HepG2 (cell line): ENCODE measurements at regions not wholly inside any gene's neighbourhood (a gene's known extent, or its start where the extent isn't known, plus 50 kb on each side); places are given as distances from the start of the nearest gene placed in this dataset.

Experiments used
- ATAC-seq: fragments of 200-7000 bp; cut with Tn5 transposase; 3 replicates; pipeline ENCODE4 v1.9.1; 2020; ENCODE audit warnings: mild to moderate bottlenecking, moderate library complexity
- BruUV-seq: library from RNA; stranded (reverse); fragments of 400-500 nt; replicated peaks from 2 replicates; lab custom pipeline; 2021; lab: Mats Ljungman, UMichigan
- CTCF ChIA-PET: fragments of 300-600 bp; formaldehyde crosslinking; extraction: SDS; loops from one replicate; lab custom pipeline; 2021; ENCODE audit warnings: low total read pairs, inconsistent platforms, low intra/inter-chr PET ratio; lab: Yijun Ruan, JAX
- POLR2A ChIA-PET: fragments of 350-600 bp; sonication (Branson Sonifier 250); formaldehyde crosslinking; loops from one replicate; lab custom pipeline; 2020; ENCODE audit warnings: antibody characterized with exemption, inconsistent platforms; lab: Yijun Ruan, JAX
- DNase-seq: peaks from one replicate; pipeline ENCODE4 v3.0.0-alpha.2; 2015; ENCODE audit warnings: low spot score
- FAIRE-seq: peaks from 3 replicates; lab custom pipeline; 2011; peaks lifted over from hg19 to GRCh38; lab: Jason Lieb, UNC
- H2AFZ ChIP-seq: one replicate; pipeline ENCODE4 v1.6.1; 2011; ENCODE audit warnings: low read length, inconsistent platforms
- H3K27ac ChIP-seq: fragments of 300-600 bp; 3 replicates; pipeline ENCODE4 v1.8.0; 2011; ENCODE audit warnings: mixed run types, mild to moderate bottlenecking, mixed read lengths, low read length, inconsistent platforms; ENCODE audit not compliant: insufficient read depth; ENCODE audit errors: extremely low read length
- H3K27me3 ChIP-seq, 2 experiments: fragments of 200-600 bp in 1 of 2; 2 replicates in 1 of 2; 3 replicates in 1 of 2; pipeline versions ENCODE4 v1.6.0 to v1.8.0; 2011; ENCODE audit warnings: low read length in 2 of 2, mild to moderate bottlenecking in 2 of 2, moderate library complexity in 2 of 2, inconsistent platforms in 1 of 2; ENCODE audit not compliant: insufficient read depth in 2 of 2, control insufficient read depth in 1 of 2
- H3K36me3 ChIP-seq, 2 experiments: fragments of 200-600 bp in 1 of 2; replicated peaks in 1 of 2; 2 replicates in 1 of 2; 3 replicates in 1 of 2; pipeline versions ENCODE4 v1.5.1 to v1.8.0; 2011; ENCODE audit warnings: low read length in 2 of 2, inconsistent platforms in 1 of 2; ENCODE audit not compliant: insufficient read depth in 2 of 2, control insufficient read depth in 1 of 2
- H3K4me1 ChIP-seq: 2 replicates; pipeline ENCODE4 v1.5.1; 2012; ENCODE audit warnings: low read length, inconsistent platforms; ENCODE audit not compliant: insufficient read depth
- H3K4me2 ChIP-seq: 2 replicates; pipeline ENCODE4 v1.6.0; 2011; ENCODE audit warnings: low read depth, low read length, inconsistent platforms
- H3K4me3 ChIP-seq, 3 experiments: fragments of 200-600 bp in 1 of 3; sonication (generic), shearing (Covaris generic) in 1 of 3; replicated peaks in 1 of 3; 2 replicates each; pipeline ENCODE4 v1.5.1; 2011 to 2016; ENCODE audit warnings: low read length in 3 of 3, inconsistent platforms in 2 of 3, low read depth in 2 of 3, mild to moderate bottlenecking in 2 of 3, control low read depth in 1 of 3, mixed read lengths in 1 of 3; ENCODE audit not compliant: insufficient read depth in 1 of 3
- H3K79me2 ChIP-seq: one replicate; pipeline ENCODE4 v1.6.1; 2011; ENCODE audit warnings: low read length, inconsistent platforms; ENCODE audit not compliant: insufficient read depth
- H3K9ac ChIP-seq: 2 replicates; pipeline ENCODE4 v1.6.0; 2011; ENCODE audit warnings: mild to moderate bottlenecking, low read depth, low read length, inconsistent platforms; ENCODE audit not compliant: insufficient read depth
- H3K9me3 ChIP-seq: 2 replicates; pipeline ENCODE4 v1.5.1; 2012; ENCODE audit warnings: mild to moderate bottlenecking, low read length
- H4K20me1 ChIP-seq: 2 replicates; pipeline ENCODE4 v1.6.0; 2011; ENCODE audit warnings: inconsistent platforms, mild to moderate bottlenecking, low read length, moderate library complexity; ENCODE audit not compliant: insufficient read depth
- CCAR2 ChIP-seq: fragments of 200-400 bp; formaldehyde crosslinking; optimal IDR thresholded peaks from 2 replicates; pipeline ENCODE3; 2018; ENCODE audit warnings: low read depth, mild to moderate bottlenecking, low read length, moderate library complexity
- ETV5 ChIP-seq: IDR thresholded peaks from 2 replicates; pipeline ENCODE4 v1.6.1; 2018; ENCODE audit warnings: missing biosample characterization, missing genetic modification reagents, inconsistent platforms, borderline replicate concordance
- EZH2 ChIP-seq: conservative IDR thresholded peaks from 2 replicates; pipeline ENCODE4 v1.6.1; 2012; ENCODE audit warnings: mild to moderate bottlenecking, low read depth, low read length, moderate library complexity
- NCOA1 ChIP-seq: sonication (generic); formaldehyde crosslinking; IDR thresholded peaks from 2 replicates; pipeline ENCODE4 v1.9.0; 2021; ENCODE audit warnings: missing genetic modification reagents
- NR2F2 ChIP-seq: IDR thresholded peaks from 2 replicates; pipeline ENCODE4 v1.6.1; 2012; ENCODE audit warnings: low read depth, inconsistent platforms, borderline replicate concordance
- SRSF1 ChIP-seq: fragments of 200-400 bp; formaldehyde crosslinking; optimal IDR thresholded peaks from 2 replicates; pipeline ENCODE3; 2017; ENCODE audit warnings: mild to moderate bottlenecking, low read depth, low read length, moderate library complexity
- WGBS: methylation state at CpG from one replicate; pipeline ENCODE4 v1.1.6; 2017; ENCODE audit warnings: low lambda C conversion rate; 5-methylcytosine and 5-hydroxymethylcytosine counted together
- in situ Hi-C: cut with HindIII; loops from 2 replicates; pipeline ENCODE4 v1.10.0; 2017; ENCODE audit warnings: low pct_unique_long_range_greater_than_20kb; ENCODE audit not compliant: extremely low pct_ligation_motif_present
- intact Hi-C: fragments of 100-400 bp; cut with micrococcal nuclease; formaldehyde crosslinking; loops from one replicate; pipeline ENCODE4 v1.10.0; 2022; ENCODE audit not compliant: unreplicated experiment
- TF ChIP-seq, protein P1 (sequence below): sonication (generic); formaldehyde crosslinking; IDR thresholded peaks from 2 replicates; pipeline ENCODE4 v1.5.0; 2020; ENCODE audit warnings: mild to moderate bottlenecking, missing genetic modification reagents
- TF ChIP-seq, protein P2 (sequence below): IDR thresholded peaks from 2 replicates; pipeline ENCODE4 v1.6.1; 2016; ENCODE audit warnings: mild to moderate bottlenecking

GRCh38 chr14:75373616-75374015, 54.2 kb upstream of the JDP2 start:
- H3K27me3 ChIP-seq: peaks cover 0 to 2% of the 10 kb centered on the region in 2 experiments; a peak in 1 of 5 replicates
- H3K79me2 ChIP-seq: no peaks in the 10 kb centered on the region
- BruUV-seq: no TSS peak
- intact Hi-C loops (no loop called here), in situ Hi-C loops (no loop called here)
- no peak overlapping the region for H2AFZ ChIP-seq
- no peak overlapping the region for H3K9ac ChIP-seq
- ChIA-PET POLR2A (no interaction called here), CTCF (no interaction called here)
- DNase-seq (no peak), ATAC-seq (no peak), FAIRE-seq (no peak)
- H3K4me3 ChIP-seq: no peak overlapping the region
- WGBS: no CpG with 5 or more reads among the region's 1 CpG
- H3K36me3 ChIP-seq: no peaks in the 10 kb centered on the region
- H3K4me2 ChIP-seq: no peak overlapping the region
- H3K27ac ChIP-seq: no peak overlapping the region
- no peaks in the 10 kb centered on the region for H3K9me3 ChIP-seq
- no peaks in the 10 kb centered on the region for H4K20me1 ChIP-seq
- TF ChIP-seq NR2F2 (no peak), ETV5 (CRISPR knock-in tag) (no peak), NCOA1 (CRISPR knock-in tag) (no peak), CCAR2 (no peak), SRSF1 (no peak), EZH2 (no peak)
- TF ChIP-seq, protein P1, sequence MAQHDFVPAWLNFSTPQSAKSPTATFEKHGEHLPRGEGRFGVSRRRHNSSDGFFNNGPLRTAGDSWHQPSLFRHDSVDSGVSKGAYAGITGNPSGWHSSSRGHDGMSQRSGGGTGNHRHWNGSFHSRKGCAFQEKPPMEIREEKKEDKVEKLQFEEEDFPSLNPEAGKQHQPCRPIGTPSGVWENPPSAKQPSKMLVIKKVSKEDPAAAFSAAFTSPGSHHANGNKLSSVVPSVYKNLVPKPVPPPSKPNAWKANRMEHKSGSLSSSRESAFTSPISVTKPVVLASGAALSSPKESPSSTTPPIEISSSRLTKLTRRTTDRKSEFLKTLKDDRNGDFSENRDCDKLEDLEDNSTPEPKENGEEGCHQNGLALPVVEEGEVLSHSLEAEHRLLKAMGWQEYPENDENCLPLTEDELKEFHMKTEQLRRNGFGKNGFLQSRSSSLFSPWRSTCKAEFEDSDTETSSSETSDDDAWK (CRISPR knock-in tag): no peak
- TF ChIP-seq, protein P2, sequence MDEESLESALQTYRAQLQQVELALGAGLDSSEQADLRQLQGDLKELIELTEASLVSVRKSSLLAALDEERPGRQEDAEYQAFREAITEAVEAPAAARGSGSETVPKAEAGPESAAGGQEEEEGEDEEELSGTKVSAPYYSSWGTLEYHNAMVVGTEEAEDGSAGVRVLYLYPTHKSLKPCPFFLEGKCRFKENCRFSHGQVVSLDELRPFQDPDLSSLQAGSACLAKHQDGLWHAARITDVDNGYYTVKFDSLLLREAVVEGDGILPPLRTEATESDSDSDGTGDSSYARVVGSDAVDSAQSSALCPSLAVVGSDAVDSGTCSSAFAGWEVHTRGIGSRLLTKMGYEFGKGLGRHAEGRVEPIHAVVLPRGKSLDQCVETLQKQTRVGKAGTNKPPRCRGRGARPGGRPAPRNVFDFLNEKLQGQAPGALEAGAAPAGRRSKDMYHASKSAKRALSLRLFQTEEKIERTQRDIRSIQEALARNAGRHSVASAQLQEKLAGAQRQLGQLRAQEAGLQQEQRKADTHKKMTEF (CRISPR knock-in tag): no peak
- TF ChIP-seq, all 625 proteins: peak for 0
- H3K4me1 ChIP-seq: no peaks in the 10 kb centered on the region
